ENCODE measurements at regions not wholly inside any gene's neighbourhood (a gene's known extent, or its start where the extent isn't known, plus 50 kb on each side); places are given as distances from the start of the nearest gene placed in this dataset.

DNA sequence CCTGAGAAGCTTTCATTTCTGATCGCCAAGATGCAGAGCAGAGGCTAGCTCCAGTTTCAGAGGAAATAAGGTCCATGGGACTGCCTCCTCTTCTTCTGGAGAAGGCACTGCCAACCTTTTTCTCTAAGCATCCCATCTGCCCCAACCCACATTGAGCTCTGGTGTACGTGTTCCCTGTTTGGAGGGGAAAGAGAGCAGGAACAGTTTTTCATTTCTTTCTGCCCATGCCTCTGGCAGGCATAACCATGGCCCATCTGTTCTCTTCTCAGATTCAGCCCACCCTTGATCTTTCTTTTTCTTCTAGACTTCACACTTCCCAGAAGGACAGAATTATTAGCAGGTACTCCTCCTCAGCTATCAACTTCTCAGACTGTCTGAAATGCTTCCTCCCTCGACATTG lies 1110.3 kb upstream of the KLHL29 start:
- in situ Hi-C loops (cut with HindIII; ENCODE audit: extremely low pct_ligation_motif_present, low pct_unique_long_range_greater_than_20kb), result no loop called here
- Histone ChIP-seq H3K4me3 (replicated peaks in 1 of 3; ENCODE audit: insufficient read depth in 1 of 3, low read depth in 2 of 3, low read length in 3 of 3) (no peak overlapping the region), H3K4me2 (ENCODE audit: low read depth, low read length) (no peak overlapping the region), H3K9ac (ENCODE audit: insufficient read depth, low read depth, low read length) (no peak overlapping the region), H3K27me3 (ENCODE audit: control insufficient read depth in 1 of 2, insufficient read depth in 2 of 2, low read length in 2 of 2) (no peaks in the 10 kb centered on the region), H3K36me3 (replicated peaks in 1 of 2; ENCODE audit: control insufficient read depth in 1 of 2, insufficient read depth in 2 of 2, low read length in 2 of 2) (no peaks in the 10 kb centered on the region), H3K4me1 (ENCODE audit: insufficient read depth, low read length) (no peaks in the 10 kb centered on the region), H4K20me1 (ENCODE audit: insufficient read depth, low read length) (no peaks in the 10 kb centered on the region), H3K9me3 (ENCODE audit: low read length) (peaks cover 79% of the 10 kb centered on the region), H2AFZ (ENCODE audit: low read length) (no peak overlapping the region), H3K79me2 (ENCODE audit: insufficient read depth, low read length) (no peaks in the 10 kb centered on the region), H3K27ac (ENCODE audit: extremely low read length, insufficient read depth, low read length) (no peak overlapping the region)
- intact Hi-C loops (cut with micrococcal nuclease; ENCODE audit: unreplicated experiment), result no loop called here
- no TSS peak for BruUV-seq (replicated peaks)
- ATAC-seq (no peak), FAIRE-seq (no peak), DNase-seq (ENCODE audit: low spot score) (no peak)
- CTCF ChIA-PET (ENCODE audit: low intra/inter-chr PET ratio, low total read pairs), result no interaction called here
- WGBS (ENCODE audit: low lambda C conversion rate), result 14% methylated on average over 3 of the region's 3 CpGs
- POLR2A ChIA-PET, result no interaction called here
- TF ChIP-seq ZNF616 (CRISPR knock-in tag; IDR thresholded peaks at IDR 0.05; ENCODE audit: low read depth), result no peak
- TF ChIP-seq ZNF879 (CRISPR knock-in tag; IDR thresholded peaks at IDR 0.05), result no peak
- no peak for TF ChIP-seq MTA1 (CRISPR knock-in tag; IDR thresholded peaks at IDR 0.05; ENCODE audit: borderline replicate concordance)
- no peak for TF ChIP-seq TEAD2 (CRISPR knock-in tag; IDR thresholded peaks at IDR 0.05)
- no peak for TF ChIP-seq ZEB1 (IDR thresholded peaks at IDR 0.05; ENCODE audit: insufficient replicate concordance, low read depth)
- no peak for TF ChIP-seq PHF20 (CRISPR knock-in tag; IDR thresholded peaks at IDR 0.05)
- TF ChIP-seq SATB2 (CRISPR knock-in tag; IDR thresholded peaks at IDR 0.05), result no peak
- TF ChIP-seq, protein P1, sequence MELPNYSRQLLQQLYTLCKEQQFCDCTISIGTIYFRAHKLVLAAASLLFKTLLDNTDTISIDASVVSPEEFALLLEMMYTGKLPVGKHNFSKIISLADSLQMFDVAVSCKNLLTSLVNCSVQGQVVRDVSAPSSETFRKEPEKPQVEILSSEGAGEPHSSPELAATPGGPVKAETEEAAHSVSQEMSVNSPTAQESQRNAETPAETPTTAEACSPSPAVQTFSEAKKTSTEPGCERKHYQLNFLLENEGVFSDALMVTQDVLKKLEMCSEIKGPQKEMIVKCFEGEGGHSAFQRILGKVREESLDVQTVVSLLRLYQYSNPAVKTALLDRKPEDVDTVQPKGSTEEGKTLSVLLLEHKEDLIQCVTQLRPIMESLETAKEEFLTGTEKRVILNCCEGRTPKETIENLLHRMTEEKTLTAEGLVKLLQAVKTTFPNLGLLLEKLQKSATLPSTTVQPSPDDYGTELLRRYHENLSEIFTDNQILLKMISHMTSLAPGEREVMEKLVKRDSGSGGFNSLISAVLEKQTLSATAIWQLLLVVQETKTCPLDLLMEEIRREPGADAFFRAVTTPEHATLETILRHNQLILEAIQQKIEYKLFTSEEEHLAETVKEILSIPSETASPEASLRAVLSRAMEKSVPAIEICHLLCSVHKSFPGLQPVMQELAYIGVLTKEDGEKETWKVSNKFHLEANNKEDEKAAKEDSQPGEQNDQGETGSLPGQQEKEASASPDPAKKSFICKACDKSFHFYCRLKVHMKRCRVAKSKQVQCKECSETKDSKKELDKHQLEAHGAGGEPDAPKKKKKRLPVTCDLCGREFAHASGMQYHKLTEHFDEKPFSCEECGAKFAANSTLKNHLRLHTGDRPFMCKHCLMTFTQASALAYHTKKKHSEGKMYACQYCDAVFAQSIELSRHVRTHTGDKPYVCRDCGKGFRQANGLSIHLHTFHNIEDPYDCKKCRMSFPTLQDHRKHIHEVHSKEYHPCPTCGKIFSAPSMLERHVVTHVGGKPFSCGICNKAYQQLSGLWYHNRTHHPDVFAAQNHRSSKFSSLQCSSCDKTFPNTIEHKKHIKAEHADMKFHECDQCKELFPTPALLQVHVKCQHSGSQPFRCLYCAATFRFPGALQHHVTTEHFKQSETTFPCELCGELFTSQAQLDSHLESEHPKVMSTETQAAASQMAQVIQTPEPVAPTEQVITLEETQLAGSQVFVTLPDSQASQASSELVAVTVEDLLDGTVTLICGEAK (IDR thresholded peaks at IDR 0.05), result no peak
- TF ChIP-seq, protein P1 (CRISPR knock-in tag; IDR thresholded peaks at IDR 0.05), result no peak
- TF ChIP-seq, protein P2, sequence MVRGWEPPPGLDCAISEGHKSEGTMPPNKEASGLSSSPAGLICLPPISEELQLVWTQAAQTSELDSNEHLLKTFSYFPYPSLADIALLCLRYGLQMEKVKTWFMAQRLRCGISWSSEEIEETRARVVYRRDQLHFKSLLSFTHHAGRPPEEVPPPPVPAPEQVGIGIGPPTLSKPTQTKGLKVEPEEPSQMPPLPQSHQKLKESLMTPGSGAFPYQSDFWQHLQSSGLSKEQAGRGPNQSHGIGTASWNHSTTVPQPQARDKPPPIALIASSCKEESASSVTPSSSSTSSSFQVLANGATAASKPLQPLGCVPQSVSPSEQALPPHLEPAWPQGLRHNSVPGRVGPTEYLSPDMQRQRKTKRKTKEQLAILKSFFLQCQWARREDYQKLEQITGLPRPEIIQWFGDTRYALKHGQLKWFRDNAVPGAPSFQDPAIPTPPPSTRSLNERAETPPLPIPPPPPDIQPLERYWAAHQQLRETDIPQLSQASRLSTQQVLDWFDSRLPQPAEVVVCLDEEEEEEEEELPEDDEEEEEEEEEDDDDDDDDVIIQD (CRISPR knock-in tag; IDR thresholded peaks at IDR 0.05; ENCODE audit: low read depth), result no peak
- no peak for TF ChIP-seq MIXL1 (CRISPR knock-in tag; IDR thresholded peaks at IDR 0.05)
- TF ChIP-seq ZSCAN25 (CRISPR knock-in tag; IDR thresholded peaks at IDR 0.05), result no peak
- no peak for TF ChIP-seq NKX3-1 (CRISPR knock-in tag; IDR thresholded peaks at IDR 0.05)
- TF ChIP-seq, protein P3, sequence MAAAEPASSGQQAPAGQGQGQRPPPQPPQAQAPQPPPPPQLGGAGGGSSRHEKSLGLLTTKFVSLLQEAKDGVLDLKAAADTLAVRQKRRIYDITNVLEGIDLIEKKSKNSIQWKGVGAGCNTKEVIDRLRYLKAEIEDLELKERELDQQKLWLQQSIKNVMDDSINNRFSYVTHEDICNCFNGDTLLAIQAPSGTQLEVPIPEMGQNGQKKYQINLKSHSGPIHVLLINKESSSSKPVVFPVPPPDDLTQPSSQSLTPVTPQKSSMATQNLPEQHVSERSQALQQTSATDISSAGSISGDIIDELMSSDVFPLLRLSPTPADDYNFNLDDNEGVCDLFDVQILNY (CRISPR knock-in tag; conservative IDR thresholded peaks at IDR 0.05), result no peak
- TF ChIP-seq KLF11 (CRISPR knock-in tag; IDR thresholded peaks at IDR 0.05), result no peak
- no peak for TF ChIP-seq NFE2L2 (IDR thresholded peaks at IDR 0.05; ENCODE audit: low read length)
- TF ChIP-seq ZNF354B (CRISPR knock-in tag; IDR thresholded peaks at IDR 0.05), result no peak
- TF ChIP-seq ZBTB3 (CRISPR knock-in tag; IDR thresholded peaks at IDR 0.05; ENCODE audit: borderline replicate concordance, low read depth), result no peak

All from HepG2 (cell line).